ENCODE measurements at regions not wholly inside any gene's neighbourhood (a gene's known extent, or its start where the extent isn't known, plus 50 kb on each side); places are given as distances from the start of the nearest gene placed in this dataset.

- TF ChIP-seq CTCF (IDR thresholded peaks at IDR 0.05) (no peak), POLR2AphosphoS5 (IDR thresholded peaks at IDR 0.05) (no peak)
Observed at GRCh38 chr2:80822999-80823398, 518.4 kb upstream of the LRRTM1 start.
